ENCODE measurements at regions not wholly inside any gene's neighbourhood (a gene's known extent, or its start where the extent isn't known, plus 50 kb on each side); places are given as distances from the start of the nearest gene placed in this dataset.
A peak's percentile ranks its signal among the peaks of the same experiment; 100 is the strongest.

- TF ChIP-seq, protein P1, sequence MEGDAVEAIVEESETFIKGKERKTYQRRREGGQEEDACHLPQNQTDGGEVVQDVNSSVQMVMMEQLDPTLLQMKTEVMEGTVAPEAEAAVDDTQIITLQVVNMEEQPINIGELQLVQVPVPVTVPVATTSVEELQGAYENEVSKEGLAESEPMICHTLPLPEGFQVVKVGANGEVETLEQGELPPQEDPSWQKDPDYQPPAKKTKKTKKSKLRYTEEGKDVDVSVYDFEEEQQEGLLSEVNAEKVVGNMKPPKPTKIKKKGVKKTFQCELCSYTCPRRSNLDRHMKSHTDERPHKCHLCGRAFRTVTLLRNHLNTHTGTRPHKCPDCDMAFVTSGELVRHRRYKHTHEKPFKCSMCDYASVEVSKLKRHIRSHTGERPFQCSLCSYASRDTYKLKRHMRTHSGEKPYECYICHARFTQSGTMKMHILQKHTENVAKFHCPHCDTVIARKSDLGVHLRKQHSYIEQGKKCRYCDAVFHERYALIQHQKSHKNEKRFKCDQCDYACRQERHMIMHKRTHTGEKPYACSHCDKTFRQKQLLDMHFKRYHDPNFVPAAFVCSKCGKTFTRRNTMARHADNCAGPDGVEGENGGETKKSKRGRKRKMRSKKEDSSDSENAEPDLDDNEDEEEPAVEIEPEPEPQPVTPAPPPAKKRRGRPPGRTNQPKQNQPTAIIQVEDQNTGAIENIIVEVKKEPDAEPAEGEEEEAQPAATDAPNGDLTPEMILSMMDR (IDR thresholded peaks at IDR 0.05): no peak
- DNase-seq: no peak
- no peak overlapping the region for H3K4me3 ChIP-seq
- intact Hi-C loops (cut with DNase I): no loop called here
- H3K27ac ChIP-seq: no peak overlapping the region
- WGBS, 2 donors: 84 to 93% methylated on average over 7 of the region's 7 CpGs
- FAIRE-seq: no peak
- peaks cover 14 to 19% (median 19%) of the 10 kb centered on the region in 3 donors for H3K4me1 ChIP-seq
- H3K9me3 ChIP-seq: no peaks in the 10 kb centered on the region
- H3K27me3 ChIP-seq: no peaks in the 10 kb centered on the region
- no peak for ATAC-seq
- H3K36me3 ChIP-seq: no peaks in the 10 kb centered on the region
Observed at GRCh38 chr2:8620611-8621382, 61.1 kb upstream of the ID2 start.

- DNase-seq: no peak
- TF ChIP-seq, protein P1 (IDR thresholded peaks at IDR 0.05): no peak
Observed at GRCh38 chr2:8622199-8622911, 59.5 kb upstream of the ID2 start.

GRCh38 chr2:8622924-8623465 is 58.9 kb upstream of the ID2 start:
- no peaks in the 10 kb centered on the region for H3K9me3 ChIP-seq
- no peak for FAIRE-seq
- H3K36me3 ChIP-seq: no peaks in the 10 kb centered on the region
- H3K4me3 ChIP-seq: no peak overlapping the region
- H3K27me3 ChIP-seq: no peaks in the 10 kb centered on the region
- H3K4me1 ChIP-seq: peaks cover 14 to 21% (median 19%) of the 10 kb centered on the region in 3 donors
- H3K27ac ChIP-seq: no peak overlapping the region
- TF ChIP-seq, protein P1 (IDR thresholded peaks at IDR 0.05): no peak
- no peak for ATAC-seq
- no peak for DNase-seq
- 79 to 86% methylated on average over 13 of the region's 13 CpGs for WGBS, 2 donors
- intact Hi-C loops (cut with DNase I): no loop called here

More at GRCh38 chr2:8622199-8622911, 59.5 kb upstream of the ID2 start:
- no peak overlapping the region for H3K27ac ChIP-seq
- H3K9me3 ChIP-seq: no peaks in the 10 kb centered on the region
- peaks cover 14 to 21% (median 19%) of the 10 kb centered on the region in 3 donors for H3K4me1 ChIP-seq
- ATAC-seq: no peak
- no peaks in the 10 kb centered on the region for H3K36me3 ChIP-seq
- intact Hi-C loops (cut with DNase I): no loop called here
- WGBS, 2 donors: 91 to 97% methylated on average over 6 to 7 of the region's 7 CpGs
- H3K27me3 ChIP-seq: no peaks in the 10 kb centered on the region
- H3K4me3 ChIP-seq: no peak overlapping the region
- no peak for FAIRE-seq

DNA sequence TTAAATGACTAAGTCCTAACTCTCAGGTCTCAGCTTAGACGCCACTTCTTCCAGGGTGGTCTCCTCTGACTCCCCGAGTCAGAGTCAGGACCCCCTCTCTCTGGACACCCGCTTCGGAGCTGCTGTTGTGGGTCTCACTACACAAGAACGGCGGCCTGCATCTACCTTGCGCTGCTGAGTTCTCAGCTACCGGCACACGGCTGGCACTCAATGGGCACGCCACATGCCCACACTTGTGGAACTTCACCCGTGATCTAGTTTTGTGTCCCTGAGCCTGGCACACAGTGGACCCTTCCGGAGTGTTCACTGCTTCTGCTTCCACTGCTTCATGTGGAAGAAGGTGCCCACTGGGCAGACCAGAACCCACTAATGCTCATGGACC is 58.3 kb upstream of the ID2 start:
- no peaks in the 10 kb centered on the region for H3K36me3 ChIP-seq
- no peaks in the 10 kb centered on the region for H3K9me3 ChIP-seq
- intact Hi-C loops (cut with DNase I): no loop called here
- WGBS, 2 donors: 83 to 89% methylated on average over 12 of the region's 12 CpGs
- TF ChIP-seq, protein P1 (IDR thresholded peaks at IDR 0.05): no peak
- FAIRE-seq: no peak
- H3K4me1 ChIP-seq: peaks cover 14 to 21% (median 19%) of the 10 kb centered on the region in 3 donors
- no peak overlapping the region for H3K4me3 ChIP-seq
- no peaks in the 10 kb centered on the region for H3K27me3 ChIP-seq
- no peak for DNase-seq
- peak overlapping the region in 1 of 4 donors; percentile 62 for H3K27ac ChIP-seq
- no peak for ATAC-seq
